Ascending aorta (tissue), 2 donors: ENCODE measurements at regions not wholly inside any gene's neighbourhood (a gene's known extent, or its start where the extent isn't known, plus 50 kb on each side); places are given as distances from the start of the nearest gene placed in this dataset.

ENCODE experiments used
- DNase-seq, 2 donors: peaks; one replicate each; pipeline ENCODE4 v3.0.0-alpha.2; 2019; ENCODE audit warnings: low spot score in 2 of 2
- H3K27ac ChIP-seq, 2 donors: fragments of 200-600 bp; sonication (generic); one replicate each; pipeline ENCODE4 v1.5.1; 2016 to 2017; ENCODE audit warnings: mild to moderate bottlenecking in 1 of 2
- H3K27me3 ChIP-seq: fragments of 200-600 bp; sonication (generic); one replicate; pipeline ENCODE4 v1.5.1; 2017
- H3K36me3 ChIP-seq, 2 donors: fragments of 200-600 bp; sonication (generic); one replicate each; pipeline ENCODE4 v1.5.1; 2016
- H3K4me1 ChIP-seq, 2 donors: fragments of 200-600 bp; sonication (generic); one replicate each; pipeline ENCODE4 v1.5.1; 2016 to 2017; ENCODE audit warnings: mild to moderate bottlenecking in 1 of 2
- H3K4me3 ChIP-seq, 2 donors: fragments of 200-600 bp; sonication (generic); one replicate each; pipeline ENCODE4 v1.5.1; 2016 to 2017; ENCODE audit warnings: mild to moderate bottlenecking in 1 of 2
- H3K9me3 ChIP-seq, 2 donors: fragments of 200-600 bp; sonication (generic); one replicate each; pipeline ENCODE4 v1.5.1; 2016
- CTCF ChIP-seq, 3 experiments: fragments of 200-600 bp in 2 of 3; fragments of 450-650 bp in 1 of 3; sonication (generic) in 2 of 3; IDR thresholded peaks; one replicate each; pipeline ENCODE4 v1.5.1; 2016 to 2019; ENCODE audit warnings: antibody characterized with exemption in 3 of 3, mild to moderate bottlenecking in 1 of 3, moderate library complexity in 1 of 3
- intact Hi-C: fragments of 100-400 bp; cut with DNase I; formaldehyde crosslinking; loops from one replicate; pipeline ENCODE4 v1.15.1; 2023

- H3K36me3 ChIP-seq, result no peaks in the 10 kb centered on the region
- H3K4me1 ChIP-seq, result no peaks in the 10 kb centered on the region
- TF ChIP-seq CTCF (IDR thresholded peaks at IDR 0.05), result no peak
- no peak overlapping the region for H3K4me3 ChIP-seq
- intact Hi-C loops, result no loop called here
- H3K9me3 ChIP-seq, result no peaks in the 10 kb centered on the region
- no peak overlapping the region for H3K27ac ChIP-seq
- no peaks in the 10 kb centered on the region for H3K27me3 ChIP-seq
- no peak for DNase-seq
Measured at GRCh38 chr10:1869861-1870260, 132.5 kb upstream of the ADARB2 start.

- Histone ChIP-seq H3K4me1 (no peaks in the 10 kb centered on the region), H3K36me3 (no peaks in the 10 kb centered on the region), H3K9me3 (no peaks in the 10 kb centered on the region), H3K27ac (no peak overlapping the region), H3K4me3 (no peak overlapping the region), H3K27me3 (no peaks in the 10 kb centered on the region)
- TF ChIP-seq CTCF (IDR thresholded peaks at IDR 0.05), result no peak
- no peak for DNase-seq
- intact Hi-C loops, result no loop called here
Measured at GRCh38 chr10:1860351-1860750, 123.0 kb upstream of the ADARB2 start.

GRCh38 chr10:1858547-1858946 lies 121.2 kb upstream of the ADARB2 start:
- Histone ChIP-seq H3K27ac (no peak overlapping the region), H3K4me1 (no peaks in the 10 kb centered on the region), H3K9me3 (no peaks in the 10 kb centered on the region), H3K27me3 (no peaks in the 10 kb centered on the region), H3K4me3 (no peak overlapping the region), H3K36me3 (no peaks in the 10 kb centered on the region)
- TF ChIP-seq CTCF (IDR thresholded peaks at IDR 0.05), result no peak
- no peak for DNase-seq
- intact Hi-C loops, result no loop called here

GRCh38 chr10:1858048-1858447 lies 120.7 kb upstream of the ADARB2 start:
- no peak for DNase-seq
- no peak overlapping the region for H3K27ac ChIP-seq
- no peak for TF ChIP-seq CTCF (IDR thresholded peaks at IDR 0.05)
- H3K4me1 ChIP-seq, result no peaks in the 10 kb centered on the region
- H3K9me3 ChIP-seq, result no peaks in the 10 kb centered on the region
- intact Hi-C loops, result no loop called here
- H3K27me3 ChIP-seq, result no peaks in the 10 kb centered on the region
- H3K36me3 ChIP-seq, result no peaks in the 10 kb centered on the region
- no peak overlapping the region for H3K4me3 ChIP-seq

GRCh38 chr10:1855911-1856310 lies 118.6 kb upstream of the ADARB2 start:
- no peak for TF ChIP-seq CTCF (IDR thresholded peaks at IDR 0.05)
- intact Hi-C loops, result no loop called here
- Histone ChIP-seq H3K4me3 (no peak overlapping the region), H3K27ac (no peak overlapping the region), H3K27me3 (no peaks in the 10 kb centered on the region), H3K36me3 (no peaks in the 10 kb centered on the region), H3K9me3 (no peaks in the 10 kb centered on the region), H3K4me1 (no peaks in the 10 kb centered on the region)
- DNase-seq, result no peak

- no peaks in the 10 kb centered on the region for H3K27me3 ChIP-seq
- H3K36me3 ChIP-seq, result no peaks in the 10 kb centered on the region
- no peaks in the 10 kb centered on the region for H3K9me3 ChIP-seq
- no peak for TF ChIP-seq CTCF (IDR thresholded peaks at IDR 0.05)
- no peak for DNase-seq
- H3K4me3 ChIP-seq, result no peak overlapping the region
- H3K4me1 ChIP-seq, result no peaks in the 10 kb centered on the region
- intact Hi-C loops, result no loop called here
- no peak overlapping the region for H3K27ac ChIP-seq
Measured at GRCh38 chr10:1854271-1854670, 116.9 kb upstream of the ADARB2 start.
